Tibial nerve (tissue), 4 donors: ENCODE measurements at regions not wholly inside any gene's neighbourhood (a gene's known extent, or its start where the extent isn't known, plus 50 kb on each side); places are given as distances from the start of the nearest gene placed in this dataset.

Experiments
- DNase-seq, 2 donors: peaks; one replicate each; pipeline ENCODE4 v3.0.0-alpha.2; 2019; ENCODE audit warnings: low spot score in 2 of 2
- H3K27ac ChIP-seq, 4 donors: fragments of 200-600 bp; sonication (generic) in 3 of 4; one replicate each; pipeline ENCODE4 v1.5.1; 2017 to 2019; ENCODE audit warnings: mild to moderate bottlenecking in 1 of 4
- H3K27me3 ChIP-seq, 2 donors: fragments of 200-600 bp; sonication (generic) in 1 of 2; one replicate each; pipeline versions ENCODE4 v1.5.1 to v1.6.0; 2017 to 2019
- H3K36me3 ChIP-seq, 3 donors: fragments of 200-600 bp; sonication (generic); one replicate each; pipeline ENCODE4 v1.5.1; 2018 to 2019
- H3K4me1 ChIP-seq, 4 donors: fragments of 200-600 bp; sonication (generic) in 3 of 4; one replicate each; pipeline ENCODE4 v1.5.1; 2017 to 2019
- H3K4me3 ChIP-seq, 4 donors: fragments of 200-600 bp; sonication (generic) in 3 of 4; one replicate each; pipeline ENCODE4 v1.5.1; 2017 to 2019; ENCODE audit warnings: mild to moderate bottlenecking in 1 of 4, moderate library complexity in 1 of 4
- H3K9me3 ChIP-seq, 4 donors: fragments of 200-600 bp; sonication (generic) in 3 of 4; one replicate each; pipeline ENCODE4 v1.5.1; 2017 to 2019
- EP300 ChIP-seq, 2 donors: sonication (generic); formaldehyde crosslinking; IDR thresholded peaks; one replicate each; pipeline ENCODE4 v1.6.1; 2017; ENCODE audit warnings: antibody characterized with exemption in 2 of 2, mild to moderate bottlenecking in 1 of 2
- POLR2A ChIP-seq, 2 donors: fragments of 450-650 bp; IDR thresholded peaks; one replicate each; pipeline ENCODE4 v1.6.1; 2017; ENCODE audit warnings: antibody characterized with exemption in 2 of 2, mild to moderate bottlenecking in 2 of 2, moderate library complexity in 2 of 2
- WGBS, 2 donors: methylation state at CpG; one replicate each; pipeline ENCODE4 v1.1.5; 2018; 5-methylcytosine and 5-hydroxymethylcytosine counted together
- TF ChIP-seq, protein P1 (sequence below), 5 experiments: fragments of 200-600 bp in 3 of 5; fragments of 450-650 bp in 2 of 5; sonication (generic) in 3 of 5; IDR thresholded peaks; one replicate each; pipeline ENCODE4 v1.5.1; 2016 to 2019; ENCODE audit warnings: antibody characterized with exemption in 5 of 5, mild to moderate bottlenecking in 3 of 5, moderate library complexity in 2 of 5

DNA sequence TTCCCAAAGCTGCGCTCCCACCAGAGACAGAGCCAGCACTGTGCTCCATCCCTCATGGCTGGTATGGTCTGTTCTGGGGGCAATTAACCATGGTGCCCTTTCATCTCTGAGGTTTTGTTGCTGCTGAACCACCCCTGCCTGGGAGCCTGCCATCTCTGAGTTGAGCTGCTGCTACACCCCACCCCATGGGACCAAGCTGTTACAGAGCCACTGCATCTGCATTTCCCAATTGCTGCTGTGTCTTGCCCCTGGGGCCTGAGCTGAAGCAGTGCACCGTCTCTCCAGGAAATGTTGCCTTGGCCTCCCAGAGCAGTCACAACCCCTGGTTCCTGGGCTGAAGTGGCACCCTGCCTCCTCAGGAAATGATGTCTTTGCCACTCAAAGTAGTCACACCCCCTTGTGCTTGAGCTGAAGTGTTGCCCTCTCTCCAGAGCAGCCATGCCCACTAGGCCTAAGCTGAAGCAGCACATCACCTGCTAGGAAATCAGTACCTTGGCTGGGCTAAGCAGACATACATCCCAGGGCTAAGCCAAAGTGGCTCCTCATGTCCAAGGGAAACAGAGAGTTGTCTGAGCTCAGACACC is 140.3 kb downstream of the RERGL start:
- Histone ChIP-seq H3K27me3 (no peaks in the 10 kb centered on the region), H3K27ac (no peak overlapping the region), H3K9me3 (no peaks in the 10 kb centered on the region), H3K4me3 (no peak overlapping the region), H3K36me3 (no peaks in the 10 kb centered on the region), H3K4me1 (no peaks in the 10 kb centered on the region)
- no peak for DNase-seq
- TF ChIP-seq EP300 (IDR thresholded peaks at IDR 0.05) (no peak), POLR2A (IDR thresholded peaks at IDR 0.05) (no peak)
- TF ChIP-seq, protein P1, sequence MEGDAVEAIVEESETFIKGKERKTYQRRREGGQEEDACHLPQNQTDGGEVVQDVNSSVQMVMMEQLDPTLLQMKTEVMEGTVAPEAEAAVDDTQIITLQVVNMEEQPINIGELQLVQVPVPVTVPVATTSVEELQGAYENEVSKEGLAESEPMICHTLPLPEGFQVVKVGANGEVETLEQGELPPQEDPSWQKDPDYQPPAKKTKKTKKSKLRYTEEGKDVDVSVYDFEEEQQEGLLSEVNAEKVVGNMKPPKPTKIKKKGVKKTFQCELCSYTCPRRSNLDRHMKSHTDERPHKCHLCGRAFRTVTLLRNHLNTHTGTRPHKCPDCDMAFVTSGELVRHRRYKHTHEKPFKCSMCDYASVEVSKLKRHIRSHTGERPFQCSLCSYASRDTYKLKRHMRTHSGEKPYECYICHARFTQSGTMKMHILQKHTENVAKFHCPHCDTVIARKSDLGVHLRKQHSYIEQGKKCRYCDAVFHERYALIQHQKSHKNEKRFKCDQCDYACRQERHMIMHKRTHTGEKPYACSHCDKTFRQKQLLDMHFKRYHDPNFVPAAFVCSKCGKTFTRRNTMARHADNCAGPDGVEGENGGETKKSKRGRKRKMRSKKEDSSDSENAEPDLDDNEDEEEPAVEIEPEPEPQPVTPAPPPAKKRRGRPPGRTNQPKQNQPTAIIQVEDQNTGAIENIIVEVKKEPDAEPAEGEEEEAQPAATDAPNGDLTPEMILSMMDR (IDR thresholded peaks at IDR 0.05), result no peak
- 75 to 77% methylated on average over 2 of the region's 2 CpGs for WGBS, 2 donors

DNA sequence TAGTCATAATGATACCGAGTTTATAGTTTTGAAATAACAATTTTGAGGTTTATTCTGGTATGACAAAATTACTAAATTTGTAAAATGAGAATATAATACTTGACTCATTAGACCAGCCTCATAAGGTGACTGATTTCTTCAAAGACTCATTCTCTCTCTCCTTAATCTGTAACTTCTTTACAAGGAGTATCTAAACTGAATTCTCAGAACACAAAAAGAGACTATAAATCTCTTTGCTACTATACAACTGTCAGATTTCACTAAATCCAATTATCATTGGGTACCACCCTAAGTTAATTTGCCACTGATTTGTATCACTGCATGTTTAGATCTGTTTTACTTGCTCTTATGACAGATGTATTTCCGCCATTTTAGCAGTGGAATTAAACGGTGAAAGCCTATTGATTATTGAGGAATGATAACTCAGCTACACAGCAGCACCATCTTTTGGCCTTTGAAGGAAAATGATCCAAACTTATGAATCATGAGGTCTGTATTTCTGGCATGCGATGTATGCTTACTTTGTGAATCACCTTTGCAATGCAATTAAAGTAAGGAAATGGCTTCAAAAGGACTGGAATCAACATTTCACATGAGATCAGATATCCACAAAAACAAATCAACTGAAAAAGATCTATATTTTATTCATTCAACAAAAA is 161.2 kb downstream of the RERGL start:
- 65 to 68% methylated on average over 4 of the region's 4 CpGs for WGBS, 2 donors
- no peak for DNase-seq
- Histone ChIP-seq H3K27ac (no peak overlapping the region), H3K4me1 (no peaks in the 10 kb centered on the region), H3K36me3 (no peaks in the 10 kb centered on the region), H3K9me3 (no peaks in the 10 kb centered on the region), H3K4me3 (no peak overlapping the region), H3K27me3 (no peaks in the 10 kb centered on the region)
- TF ChIP-seq POLR2A (IDR thresholded peaks at IDR 0.05), result no peak
- TF ChIP-seq, protein P1 (IDR thresholded peaks at IDR 0.05), result no peak
- TF ChIP-seq EP300 (IDR thresholded peaks at IDR 0.05), result no peak

DNA sequence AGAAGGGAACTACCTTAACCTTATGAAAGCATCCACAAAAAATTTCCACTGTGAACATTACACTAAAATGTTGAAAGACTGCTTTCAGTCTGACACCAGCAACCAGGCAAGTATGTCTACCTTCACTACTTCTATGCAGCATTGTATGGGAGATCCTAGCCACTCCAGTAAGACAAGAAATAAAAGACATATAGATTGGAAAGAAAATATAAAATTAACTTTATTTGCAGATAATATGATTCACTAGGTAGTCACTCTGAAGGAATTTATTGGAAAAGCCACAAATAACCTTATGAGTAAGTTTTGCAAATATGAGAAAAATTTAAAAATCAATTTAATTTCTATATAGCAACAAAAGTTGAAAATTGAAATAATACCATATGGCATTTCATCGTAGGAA is 172.0 kb downstream of the RERGL start:
- Histone ChIP-seq H3K27ac (no peak overlapping the region), H3K9me3 (peaks cover 0 to 20% (median 0%) of the 10 kb centered on the region in 4 donors), H3K36me3 (no peaks in the 10 kb centered on the region), H3K4me1 (no peaks in the 10 kb centered on the region), H3K4me3 (no peak overlapping the region), H3K27me3 (no peaks in the 10 kb centered on the region)
- TF ChIP-seq EP300 (IDR thresholded peaks at IDR 0.05), result no peak
- TF ChIP-seq, protein P1 (IDR thresholded peaks at IDR 0.05), result no peak
- TF ChIP-seq POLR2A (IDR thresholded peaks at IDR 0.05), result no peak
- 92 to 95% methylated on average over 1 of the region's 1 CpG for WGBS, 2 donors
- no peak for DNase-seq

DNA sequence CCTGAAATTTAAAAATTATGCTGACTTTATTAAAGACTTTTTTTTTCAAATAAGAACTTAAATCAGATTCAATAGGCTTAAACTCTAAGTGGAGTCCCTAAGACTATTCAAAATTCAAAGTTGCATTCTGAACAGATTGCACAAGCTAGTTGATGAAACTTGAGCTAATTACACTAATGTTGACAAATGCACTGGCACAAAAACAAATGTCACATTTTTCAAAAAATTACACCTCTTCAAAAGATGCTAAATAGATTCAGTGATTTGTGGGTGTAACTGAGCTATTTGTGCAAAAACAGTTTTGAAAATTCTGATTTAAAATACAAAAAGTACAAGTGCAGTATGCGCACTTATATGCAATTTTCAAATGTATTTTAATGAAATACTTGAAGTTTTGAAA is 205.4 kb downstream of the RERGL start:
- no peaks in the 10 kb centered on the region for H3K36me3 ChIP-seq
- TF ChIP-seq POLR2A (IDR thresholded peaks at IDR 0.05) (no peak), EP300 (IDR thresholded peaks at IDR 0.05) (no peak)
- TF ChIP-seq, protein P1 (IDR thresholded peaks at IDR 0.05), result no peak
- H3K27ac ChIP-seq, result no peak overlapping the region
- no peaks in the 10 kb centered on the region for H3K27me3 ChIP-seq
- no peaks in the 10 kb centered on the region for H3K9me3 ChIP-seq
- H3K4me1 ChIP-seq, result no peaks in the 10 kb centered on the region
- H3K4me3 ChIP-seq, result no peak overlapping the region
- 98 to 99% methylated on average over 1 of the region's 1 CpG for WGBS, 2 donors
- DNase-seq, result no peak

DNA sequence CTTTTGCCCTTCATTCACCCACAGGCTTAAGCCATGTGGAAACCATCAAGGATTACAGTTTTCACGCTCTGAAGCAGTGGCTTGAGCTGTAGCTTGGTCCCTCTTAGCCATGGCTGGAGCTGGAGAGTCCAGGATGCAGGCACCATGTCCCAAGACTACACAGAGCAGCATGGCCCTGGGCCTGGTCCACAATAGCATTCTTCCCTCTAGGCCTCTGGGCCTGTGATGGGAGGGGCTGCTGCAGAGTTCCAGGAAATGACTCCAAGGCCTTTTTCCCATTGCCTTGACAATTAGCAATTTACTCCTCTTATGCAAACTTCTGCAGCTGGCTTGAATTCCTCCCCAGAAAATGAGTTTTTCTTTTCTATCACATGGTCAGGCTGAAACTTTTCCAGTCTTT is 211.3 kb downstream of the RERGL start:
- no peak for TF ChIP-seq POLR2A (IDR thresholded peaks at IDR 0.05)
- TF ChIP-seq, protein P1 (IDR thresholded peaks at IDR 0.05), result no peak
- TF ChIP-seq EP300 (IDR thresholded peaks at IDR 0.05), result no peak
- Histone ChIP-seq H3K4me1 (no peaks in the 10 kb centered on the region), H3K4me3 (no peak overlapping the region), H3K27me3 (no peaks in the 10 kb centered on the region), H3K27ac (no peak overlapping the region), H3K9me3 (peaks cover 0 to 7% (median 0%) of the 10 kb centered on the region in 4 donors), H3K36me3 (no peaks in the 10 kb centered on the region)
- 50 to 75% methylated on average over 1 of the region's 1 CpG for WGBS, 2 donors
- DNase-seq, result no peak
